ENCODE measurements at regions not wholly inside any gene's neighbourhood (a gene's known extent, or its start where the extent isn't known, plus 50 kb on each side); places are given as distances from the start of the nearest gene placed in this dataset.

- no peak for DNase-seq
Observed at GRCh38 chr4:151922306-151922705, 161.5 kb upstream of the GATB start.

GRCh38 chr4:151921811-151922210 is 161.0 kb upstream of the GATB start:
- DNase-seq, result no peak

- no peak for DNase-seq
Observed at GRCh38 chr4:151921386-151921785, 160.6 kb upstream of the GATB start.

DNA sequence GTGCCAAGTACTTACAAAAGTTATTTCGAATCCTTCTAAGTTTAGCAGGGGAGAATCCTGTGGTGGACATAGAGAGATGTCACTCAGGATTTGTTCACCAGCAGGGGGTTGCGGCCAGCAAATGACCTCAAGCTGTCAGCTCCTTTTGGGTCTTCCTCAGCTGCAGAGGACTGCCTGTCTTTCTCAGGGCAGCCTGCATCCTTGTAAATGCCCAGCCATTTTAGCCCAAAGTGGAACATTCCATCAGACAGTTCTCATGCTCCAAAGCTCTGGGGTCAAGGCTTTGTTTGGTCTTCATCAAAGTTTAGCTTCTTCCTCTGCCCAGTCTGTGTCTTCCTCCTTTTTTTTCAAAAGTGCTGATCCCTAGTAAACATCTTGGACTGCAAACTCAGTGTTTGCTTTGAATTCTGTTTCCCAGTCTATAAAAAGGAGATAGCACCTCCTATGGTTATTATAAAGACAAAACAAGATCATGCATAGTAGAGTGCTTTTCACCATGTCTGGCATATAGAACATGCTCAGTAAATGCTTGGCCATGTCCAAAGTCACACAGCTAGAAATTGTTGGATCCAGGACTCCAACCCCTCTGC is 156.4 kb upstream of the GATB start:
- no peak for DNase-seq

GRCh38 chr4:151912632-151913031 is 151.8 kb upstream of the GATB start:
- DNase-seq, result no peak

DNA sequence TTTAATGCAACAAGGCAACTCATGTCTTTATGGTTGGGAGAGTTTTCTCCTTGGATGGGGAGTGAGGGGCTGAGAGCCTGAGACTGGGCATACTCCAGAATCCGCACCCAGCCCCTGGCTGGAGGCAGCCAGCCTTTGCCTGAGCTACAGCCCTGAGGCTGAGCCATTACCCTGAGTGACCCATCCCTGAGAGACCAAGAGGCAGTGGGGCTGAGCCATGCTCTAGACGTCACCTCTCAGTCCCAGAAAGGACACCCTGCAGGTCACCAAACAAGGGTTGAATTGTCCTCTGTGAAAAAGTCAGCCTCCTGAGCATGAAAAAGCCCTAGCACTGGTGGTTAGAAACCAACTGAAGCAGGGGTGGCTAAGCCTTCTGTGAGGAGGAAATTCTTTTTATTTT is 151.2 kb upstream of the GATB start:
- no peak for DNase-seq

DNA sequence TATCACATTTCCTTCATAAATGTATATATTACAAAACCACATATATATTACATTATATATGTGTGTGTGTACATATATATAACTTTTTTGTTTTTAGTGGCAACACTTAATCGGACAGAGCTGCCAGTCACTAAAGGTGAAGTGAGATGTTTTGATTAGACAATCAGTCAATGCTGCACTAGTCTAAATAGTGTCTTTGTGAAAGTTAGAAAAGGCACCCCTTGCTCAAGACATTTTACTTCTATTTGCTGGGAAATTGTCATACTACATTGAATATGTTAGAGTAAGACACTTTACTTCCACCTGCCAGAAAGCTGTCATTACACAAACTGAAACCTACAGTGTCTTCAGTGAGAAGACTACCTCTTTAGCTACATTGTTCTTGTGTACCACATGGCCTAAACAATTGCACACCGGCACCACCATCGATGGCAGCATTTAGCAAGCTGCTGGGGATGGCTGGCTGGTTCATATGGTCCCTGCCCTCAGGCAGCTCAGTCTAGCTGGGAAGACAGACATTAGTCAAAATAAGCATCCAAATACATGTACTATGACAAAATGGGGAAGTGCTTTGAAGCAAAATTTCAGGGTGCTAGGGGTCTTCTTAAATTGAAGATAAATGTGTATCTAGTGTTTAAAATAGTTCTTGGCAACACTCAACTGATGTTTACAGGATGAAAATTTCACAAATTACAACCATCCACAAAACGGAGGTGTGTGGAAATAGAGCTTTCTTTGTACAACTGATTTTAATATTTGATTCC is 148.1 kb upstream of the GATB start:
- DNase-seq, result no peak

DNA sequence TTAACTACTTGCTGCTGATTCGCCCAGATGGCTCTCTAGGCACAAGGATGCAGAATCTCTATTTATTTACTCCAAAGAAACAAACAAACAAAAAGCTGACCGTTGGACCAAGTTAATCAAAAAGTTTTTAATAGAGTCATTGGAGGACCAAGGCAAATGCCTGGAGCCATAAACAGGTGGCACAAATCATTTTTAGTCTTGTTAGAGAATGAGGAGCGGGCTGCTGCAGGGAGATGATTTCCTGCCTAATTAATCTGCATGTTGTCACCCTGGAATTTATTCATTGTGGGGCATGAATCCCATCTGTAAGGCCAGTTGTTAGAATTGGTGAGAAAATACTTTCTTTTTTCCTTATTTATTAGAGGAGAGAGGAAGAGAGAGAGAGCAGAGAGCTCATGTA is 147.4 kb upstream of the GATB start:
- DNase-seq, result no peak

DNA sequence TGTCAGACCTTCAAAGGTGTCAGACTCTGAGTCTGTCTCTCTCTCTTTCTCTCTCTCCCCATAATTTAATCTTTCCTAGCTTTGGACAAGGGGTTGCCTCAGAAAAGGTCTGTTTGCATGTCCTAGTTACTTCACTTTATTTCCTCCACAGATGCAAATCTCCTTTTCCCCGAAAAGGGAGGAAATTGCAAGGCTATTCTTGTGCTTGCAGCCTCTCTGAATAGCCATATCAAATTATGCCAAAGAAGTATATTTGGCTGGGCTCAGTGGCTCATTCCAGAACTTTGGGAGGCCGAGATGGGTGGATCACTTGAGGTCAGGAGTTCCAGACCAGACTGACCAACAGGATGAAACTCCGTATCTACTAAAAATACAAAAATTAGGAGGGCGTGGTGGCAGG is 145.6 kb upstream of the GATB start:
- no peak for DNase-seq

GRCh38 chr4:151905197-151905596 is 144.4 kb upstream of the GATB start:
- DNase-seq, result no peak

GRCh38 chr4:151901631-151902030 is 140.8 kb upstream of the GATB start:
- DNase-seq, result no peak

GRCh38 chr4:151896880-151897279 is 136.1 kb upstream of the GATB start:
- no peak for DNase-seq

DNA sequence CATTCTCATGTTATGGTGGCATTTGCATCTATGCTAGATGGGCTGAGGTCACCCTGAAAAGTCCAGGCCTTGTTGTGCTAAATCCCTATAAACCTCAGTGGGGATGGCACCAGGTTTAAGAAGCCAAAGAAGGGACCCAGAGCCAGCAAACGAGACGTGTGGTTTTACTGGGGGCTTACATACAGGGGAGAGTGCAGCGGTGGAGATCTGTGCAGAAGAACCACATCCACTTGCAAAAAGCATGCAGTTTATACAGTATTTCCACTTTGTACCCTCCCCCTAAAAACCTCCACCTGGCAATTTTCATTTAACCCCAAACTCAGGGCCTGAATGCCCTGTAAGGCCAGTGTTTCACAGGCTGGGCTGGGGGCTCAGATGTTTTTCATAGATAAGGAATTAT is 134.9 kb upstream of the GATB start:
- DNase-seq, result no peak

GRCh38 chr4:151894246-151894645 is 133.4 kb upstream of the GATB start:
- DNase-seq, result no peak

DNA sequence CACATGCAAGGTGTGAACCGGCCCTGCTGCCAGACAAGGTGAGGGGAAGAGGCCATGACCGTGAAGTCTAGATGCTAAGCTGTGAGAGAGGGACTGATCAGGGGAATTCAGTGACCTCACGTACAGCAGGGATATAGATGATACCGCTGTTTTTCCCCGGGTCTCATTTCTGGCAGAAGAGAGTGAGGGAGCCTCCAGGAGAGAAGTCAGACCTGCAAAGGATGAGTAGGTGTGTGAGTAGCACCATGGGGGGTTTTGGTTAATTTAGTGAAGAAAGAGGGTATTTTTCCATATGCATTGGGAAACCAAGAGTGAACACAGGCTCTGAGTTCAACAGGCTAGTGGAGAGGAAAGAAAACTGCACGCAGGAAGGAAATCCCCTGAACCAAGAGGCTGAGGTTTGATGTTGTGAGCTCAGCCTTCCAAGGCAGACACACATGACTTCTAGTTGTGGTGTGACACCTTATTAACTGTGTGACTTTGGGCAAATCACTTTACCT is 127.6 kb upstream of the GATB start:
- DNase-seq, result no peak

- DNase-seq, result no peak
Observed at GRCh38 chr4:151887816-151888180, 127.0 kb upstream of the GATB start.

- no peak for DNase-seq
Observed at GRCh38 chr4:151887031-151887815, 126.4 kb upstream of the GATB start.

DNA sequence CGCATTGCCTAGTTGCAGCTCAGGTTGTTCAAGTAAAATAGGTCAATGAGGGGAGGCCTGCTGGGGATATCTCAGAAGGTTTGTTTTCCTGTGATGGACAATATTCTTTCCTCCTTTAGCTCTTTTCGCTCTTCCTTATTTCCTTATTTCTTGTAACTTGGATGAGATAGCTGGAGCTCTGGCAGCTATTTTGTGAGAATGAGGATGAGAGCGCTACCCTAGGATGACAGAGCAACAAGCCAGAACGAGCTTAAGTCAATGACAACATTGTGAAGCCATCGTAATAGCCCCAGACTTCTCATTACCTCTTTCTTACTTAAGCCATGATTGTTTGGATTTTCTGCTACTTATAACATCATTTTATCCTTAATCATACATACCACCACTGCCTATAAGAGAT is 124.3 kb upstream of the GATB start:
- DNase-seq, result no peak

- no peak for DNase-seq
Observed at GRCh38 chr4:151883747-151884146, 122.9 kb upstream of the GATB start.

DNA sequence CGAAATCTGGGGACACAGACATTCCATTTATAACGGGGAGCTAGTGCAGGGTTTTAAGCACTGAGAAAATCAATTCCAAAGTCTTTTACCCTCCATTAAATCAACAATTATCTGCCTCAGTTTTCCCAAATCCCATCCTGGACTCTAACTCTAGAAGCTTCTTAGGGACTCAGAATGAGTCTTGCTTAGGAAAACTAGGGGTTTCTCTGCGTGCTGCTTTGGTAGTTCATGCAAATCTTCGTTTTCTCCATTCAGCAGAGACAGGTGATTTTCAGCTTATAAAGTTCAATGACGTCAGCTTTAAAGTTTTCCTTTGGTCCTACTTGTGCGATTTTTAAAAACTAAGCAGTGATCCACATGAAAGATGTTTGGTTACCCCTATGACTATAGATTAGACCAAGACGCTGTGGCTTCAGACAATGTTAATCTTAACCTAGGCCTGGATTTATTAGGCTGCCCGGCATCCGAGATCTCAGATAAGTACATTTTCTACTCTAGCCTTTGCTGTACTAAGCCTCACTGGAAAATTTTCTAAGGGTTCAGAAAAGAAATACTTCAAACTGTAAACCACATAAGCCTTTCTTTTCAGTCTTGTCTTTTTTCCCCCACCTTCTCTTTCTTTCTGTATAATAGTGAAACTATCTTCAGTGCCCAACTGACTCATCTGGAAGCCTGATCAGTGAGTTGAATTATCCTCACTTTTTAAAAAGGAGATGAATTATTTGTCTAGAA is 121.4 kb upstream of the GATB start:
- DNase-seq, result no peak

DNA sequence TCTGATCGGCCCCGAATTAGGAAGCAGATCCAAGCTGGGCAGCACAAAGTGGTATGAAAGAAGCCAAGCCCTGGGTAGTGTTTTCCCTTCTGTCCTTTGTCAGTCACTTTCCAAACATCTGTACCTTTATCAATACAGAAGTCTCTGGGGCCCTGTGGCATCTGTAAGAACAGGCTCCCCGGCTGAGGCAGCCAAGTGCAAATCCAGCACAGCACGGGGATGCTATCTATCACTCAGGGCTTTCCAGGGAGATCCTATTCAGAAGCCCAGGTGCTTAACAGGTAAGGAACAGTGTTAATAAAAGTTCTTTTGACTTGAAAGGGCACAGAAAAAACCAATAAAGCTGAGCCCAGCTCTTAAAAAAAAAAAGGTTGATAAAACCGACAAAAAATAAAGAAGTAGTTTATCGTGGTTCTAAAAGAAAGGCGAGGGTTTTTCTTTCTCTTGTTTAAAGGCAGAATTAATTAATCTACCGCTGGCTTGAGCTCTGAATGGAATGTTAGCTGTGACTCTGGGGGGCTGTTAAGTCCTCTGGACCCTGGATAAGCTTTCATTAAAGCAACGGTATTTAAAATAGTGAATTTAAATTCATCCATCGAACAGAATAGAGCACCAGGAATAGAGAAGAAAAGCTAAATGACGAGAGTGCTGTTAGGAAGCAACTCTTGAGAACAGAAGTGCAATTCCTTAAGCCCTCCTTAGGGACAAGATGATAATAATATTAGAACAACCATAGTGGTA is 119.1 kb upstream of the GATB start:
- DNase-seq, result no peak

DNA sequence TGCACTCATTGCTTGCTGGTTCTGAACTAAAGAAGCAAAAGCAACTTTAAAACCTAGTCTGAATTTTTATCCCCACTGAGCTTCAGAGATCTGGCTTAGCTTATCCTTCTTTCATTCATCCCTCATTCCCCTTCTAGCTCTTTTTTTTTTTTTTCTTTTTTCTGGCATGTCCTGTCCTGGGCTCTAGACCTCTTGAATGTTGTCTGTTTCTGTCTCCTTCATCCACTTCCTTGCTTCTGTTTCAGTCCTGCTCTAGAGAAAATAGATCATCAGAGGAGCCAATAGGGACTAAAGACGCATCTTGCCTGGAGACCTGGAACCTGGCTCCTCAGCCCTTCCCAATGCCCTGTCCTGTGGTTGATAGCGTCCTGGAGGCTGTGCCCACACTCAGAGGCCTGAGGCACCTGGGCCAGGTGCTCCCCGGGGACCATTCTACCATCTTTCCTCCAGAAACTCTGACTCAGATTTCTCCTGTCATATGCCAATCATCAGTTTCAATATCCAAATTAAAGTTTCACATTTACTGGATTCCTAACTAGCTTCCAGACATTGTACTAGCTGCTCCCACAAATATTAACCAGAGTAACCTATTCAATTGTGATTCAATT is 115.7 kb upstream of the GATB start:
- no peak for DNase-seq
